GM12878 (cell line): ENCODE measurements at regions not wholly inside any gene's neighbourhood (a gene's known extent, or its start where the extent isn't known, plus 50 kb on each side); places are given as distances from the start of the nearest gene placed in this dataset.

ENCODE experiments used
- ATAC-seq: fragments of 200-7000 bp; cut with Tn5 transposase; 3 replicates; pipeline ENCODE4 v1.9.1; 2020; ENCODE audit warnings: mild to moderate bottlenecking, moderate library complexity
- BruUV-seq: library from RNA; stranded (reverse); fragments of 400-500 nt; replicated peaks from 2 replicates; lab custom pipeline; 2021; lab: Mats Ljungman, UMichigan
- CTCF ChIA-PET: fragments of 300-600 bp; sonication (Branson Sonifier 250); formaldehyde crosslinking; extraction: SDS; loops from one replicate; lab custom pipeline; 2021; ENCODE audit warnings: inconsistent platforms; lab: Yijun Ruan, JAX
- POLR2A ChIA-PET: fragments of 350-600 bp; formaldehyde crosslinking; extraction: SDS; loops from one replicate; lab custom pipeline; 2021; ENCODE audit warnings: inconsistent platforms; lab: Charles Lee
- RAD21 ChIA-PET: fragments of 300-600 bp; sonication (Branson Sonifier 250); formaldehyde crosslinking; loops from one replicate; lab custom pipeline; 2023; ENCODE audit warnings: antibody characterized with exemption; ENCODE audit not compliant: unreplicated experiment; lab: Charles Lee
- SMC1A ChIA-PET: fragments of 300-600 bp; sonication (Branson Sonifier 250); formaldehyde crosslinking; loops from one replicate; lab custom pipeline; 2023; ENCODE audit not compliant: unreplicated experiment, uncharacterized antibody; lab: Charles Lee
- DNase-seq: peaks from one replicate; pipeline ENCODE4 v3.0.0-alpha.2; 2011; ENCODE audit warnings: low read depth, low spot score
- FAIRE-seq: peaks from 3 replicates; lab custom pipeline; 2011; peaks lifted over from hg19 to GRCh38; lab: Jason Lieb, UNC
- H2AFZ ChIP-seq: 2 replicates; pipeline ENCODE4 v1.6.0; 2011; ENCODE audit warnings: low read depth, low read length, control low read depth; ENCODE audit not compliant: control insufficient read depth
- H3K27ac ChIP-seq: 2 replicates; pipeline ENCODE4 v1.5.1; 2011; ENCODE audit warnings: control low read depth; ENCODE audit not compliant: control insufficient read depth, insufficient read depth
- H3K27me3 ChIP-seq, 2 experiments: replicated peaks in 1 of 2; 2 replicates each; pipeline versions ENCODE4 v1.6.0 to v1.6.1; 2011; ENCODE audit warnings: low read length in 1 of 2; ENCODE audit not compliant: control insufficient read depth in 2 of 2, insufficient read depth in 2 of 2
- H3K36me3 ChIP-seq, 2 experiments: 2 replicates each; pipeline ENCODE4 v1.5.1; 2011; ENCODE audit warnings: low read length in 1 of 2; ENCODE audit not compliant: control insufficient read depth in 2 of 2, insufficient read depth in 2 of 2
- H3K4me1 ChIP-seq: 2 replicates; pipeline ENCODE4 v1.6.1; 2011; ENCODE audit warnings: mild to moderate bottlenecking, low read length, moderate library complexity, mixed read lengths; ENCODE audit not compliant: control insufficient read depth, insufficient read depth
- H3K4me2 ChIP-seq: 2 replicates; pipeline ENCODE4 v1.6.0; 2011; ENCODE audit warnings: control low read depth; ENCODE audit not compliant: control insufficient read depth, insufficient read depth
- H3K4me3 ChIP-seq: fragments of 200-600 bp; sonication (generic); 2 replicates; pipeline ENCODE4 v1.5.1; 2016
- H3K79me2 ChIP-seq: 2 replicates; pipeline ENCODE4 v1.6.0; 2011; ENCODE audit warnings: low read length; ENCODE audit not compliant: control insufficient read depth, insufficient read depth
- H3K9ac ChIP-seq: 2 replicates; pipeline ENCODE4 v1.8.0; 2011; ENCODE audit warnings: low read length, control low read depth, mixed read lengths; ENCODE audit not compliant: control insufficient read depth, insufficient read depth
- H3K9me3 ChIP-seq: replicated peaks from 3 replicates; pipeline ENCODE4 v1.5.1; 2011; ENCODE audit warnings: mild to moderate bottlenecking, low read length; ENCODE audit not compliant: control insufficient read depth, insufficient read depth
- H4K20me1 ChIP-seq: 2 replicates; pipeline ENCODE4 v1.6.0; 2011; ENCODE audit not compliant: control insufficient read depth, insufficient read depth
- ASH2L ChIP-seq: fragments of 300-600, 200-600 bp; sonication (generic); IDR thresholded peaks from 2 replicates; pipeline ENCODE4 v1.6.1; 2017; ENCODE audit warnings: low read depth, mild to moderate bottlenecking, borderline replicate concordance
- CHD4 ChIP-seq: fragments of 200-600 bp; sonication (generic); IDR thresholded peaks from 2 replicates; pipeline ENCODE4 v1.6.1; 2016; ENCODE audit warnings: mild to moderate bottlenecking
- HDAC2 ChIP-seq: fragments of 200-600 bp; sonication (generic); IDR thresholded peaks from 2 replicates; pipeline ENCODE4 v1.6.1; 2017
- IRF4 ChIP-seq: IDR thresholded peaks from 2 replicates; pipeline ENCODE4 v1.6.1; 2011; ENCODE audit warnings: low read depth, low read length
- KAT2A ChIP-seq: conservative IDR thresholded peaks from 2 replicates; pipeline ENCODE4 v1.6.1; 2011; ENCODE audit warnings: low read depth, low read length; ENCODE audit not compliant: control insufficient read depth
- MXI1 ChIP-seq: fragments of 150-350 bp; IDR thresholded peaks from 2 replicates; pipeline ENCODE4 v1.6.1; 2011; ENCODE audit warnings: low read depth, mild to moderate bottlenecking, inconsistent platforms, low read length, improper control_type of control experiment
- NBN ChIP-seq: fragments of 450-650 bp; IDR thresholded peaks from 2 replicates; pipeline ENCODE4 v1.6.1; 2016
- PKNOX1 ChIP-seq: fragments of 450-650 bp; IDR thresholded peaks from 2 replicates; pipeline ENCODE4 v1.6.1; 2016; ENCODE audit warnings: mild to moderate bottlenecking
- POLR2A ChIP-seq: IDR thresholded peaks from 2 replicates; pipeline ENCODE4 v1.6.1; 2011; ENCODE audit warnings: low read depth, mild to moderate bottlenecking, low read length
- SIX5 ChIP-seq: IDR thresholded peaks from 2 replicates; pipeline ENCODE4 v1.6.1; 2011; ENCODE audit warnings: mild to moderate bottlenecking, low read depth, low read length, moderate library complexity; ENCODE audit not compliant: severe bottlenecking
- ZNF274 ChIP-seq: IDR thresholded peaks from one replicate; pipeline ENCODE4 v1.8.0; 2011; ENCODE audit not compliant: insufficient read length, insufficient read depth
- WGBS: methylation state at CpG from one replicate; pipeline ENCODE4 v1.1.6; 2016; ENCODE audit warnings: low lambda C conversion rate; ENCODE audit not compliant: insufficient replicate concordance, insufficient coverage; ENCODE audit errors: missing lambda C conversion rate; 5-methylcytosine and 5-hydroxymethylcytosine counted together
- in situ Hi-C: fragments of 300-500 bp; cut with MboI; formaldehyde crosslinking; loops from 9 replicates; pipeline ENCODE4 v1.14.3; 2018; ENCODE audit warnings: mixed read lengths
- intact Hi-C: fragments of 100-400 bp; cut with micrococcal nuclease; formaldehyde crosslinking; loops from one replicate; pipeline ENCODE4 v1.14.2; 2022; ENCODE audit not compliant: unreplicated experiment
- TF ChIP-seq, protein P1 (sequence below): IDR thresholded peaks from 2 replicates; pipeline ENCODE4 v1.6.1; 2011; ENCODE audit warnings: borderline replicate concordance, low read depth, mild to moderate bottlenecking, moderate library complexity, mixed read lengths, low read length; ENCODE audit not compliant: insufficient read depth; ENCODE audit errors: extremely low read length

DNA sequence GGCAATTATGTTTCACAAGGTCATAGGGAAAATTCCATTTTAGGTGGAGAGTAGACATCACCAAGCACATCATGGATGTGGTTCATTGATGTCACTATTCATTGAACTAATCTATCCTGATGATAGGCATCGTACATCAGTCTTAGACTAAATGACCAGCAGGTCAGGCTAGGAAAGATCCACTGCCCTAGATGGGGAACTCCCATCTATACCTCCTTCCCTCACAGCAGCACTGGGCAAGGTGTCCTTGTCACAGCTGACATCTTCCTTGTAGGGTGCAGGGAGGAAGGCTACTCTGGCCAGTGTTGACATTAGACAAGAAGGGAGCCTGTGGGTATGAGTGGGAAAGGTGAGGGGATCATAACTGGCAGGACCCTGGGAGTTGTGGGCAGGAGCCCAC lies 63.8 kb upstream of the CAPRIN2 start:
- in situ Hi-C loops (no loop called here), intact Hi-C loops (no loop called here)
- Histone ChIP-seq H3K4me3 (no peak overlapping the region), H3K79me2 (no peaks in the 10 kb centered on the region), H3K4me2 (no peak overlapping the region), H4K20me1 (no peaks in the 10 kb centered on the region), H2AFZ (no peak overlapping the region), H3K9me3 (no peaks in the 10 kb centered on the region), H3K36me3 (no peaks in the 10 kb centered on the region), H3K4me1 (no peaks in the 10 kb centered on the region), H3K9ac (no peak overlapping the region), H3K27me3 (peaks cover 2 to 7% of the 10 kb centered on the region in 2 experiments; a peak in 2 of 4 replicates), H3K27ac (no peak overlapping the region)
- ChIA-PET CTCF (no interaction called here), RAD21 (no interaction called here), SMC1A (no interaction called here), POLR2A (no interaction called here)
- ATAC-seq (no peak), DNase-seq (no peak), FAIRE-seq (no peak)
- 0% methylated on average over 1 of the region's 1 CpG for WGBS
- BruUV-seq: no TSS peak
- no peak for TF ChIP-seq HDAC2
- no peak for TF ChIP-seq CHD4
- TF ChIP-seq SIX5: no peak
- TF ChIP-seq KAT2A: no peak
- TF ChIP-seq IRF4: no peak
- TF ChIP-seq ASH2L: no peak
- no peak for TF ChIP-seq ZNF274
- no peak for TF ChIP-seq POLR2A
- no peak for TF ChIP-seq NBN
- TF ChIP-seq PKNOX1: no peak
- TF ChIP-seq, protein P1, sequence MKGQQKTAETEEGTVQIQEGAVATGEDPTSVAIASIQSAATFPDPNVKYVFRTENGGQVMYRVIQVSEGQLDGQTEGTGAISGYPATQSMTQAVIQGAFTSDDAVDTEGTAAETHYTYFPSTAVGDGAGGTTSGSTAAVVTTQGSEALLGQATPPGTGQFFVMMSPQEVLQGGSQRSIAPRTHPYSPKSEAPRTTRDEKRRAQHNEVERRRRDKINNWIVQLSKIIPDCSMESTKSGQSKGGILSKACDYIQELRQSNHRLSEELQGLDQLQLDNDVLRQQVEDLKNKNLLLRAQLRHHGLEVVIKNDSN: no peak
- TF ChIP-seq MXI1: no peak
